HL-60/S4 treated with phorbol 12-myristate 13-acetate at 8.2 ng/mL for 4 days and 3 days (cell line): ENCODE measurements at regions not wholly inside any gene's neighbourhood (a gene's known extent, or its start where the extent isn't known, plus 50 kb on each side); places are given as distances from the start of the nearest gene placed in this dataset.

Experiments used
- in situ Hi-C: fragments of 300-500 bp; cut with MboI; formaldehyde crosslinking; loops from 2 replicates; pipeline ENCODE4 v1.15.0; 2022; ENCODE audit warnings: low sequenced_read_pairs

DNA sequence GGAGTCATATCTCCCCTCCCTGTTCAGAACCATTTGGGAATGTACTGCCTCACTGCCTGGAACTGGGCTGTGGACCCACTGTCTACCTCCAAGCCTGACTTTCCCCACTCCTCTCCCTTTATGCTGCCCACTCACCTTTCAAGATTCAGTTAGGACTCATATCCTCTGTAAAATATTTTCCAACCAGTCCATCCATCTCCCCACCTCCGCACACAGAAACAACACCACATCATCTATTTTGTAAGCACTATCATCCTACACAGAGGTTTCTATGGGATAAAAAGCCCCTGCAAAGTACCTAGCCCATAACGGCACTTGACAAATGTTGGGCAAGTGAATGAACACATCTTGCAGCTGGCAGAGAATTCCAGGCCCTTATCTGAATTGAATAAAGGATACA is 250.8 kb downstream of the ANAPC1 start:
- in situ Hi-C loops = no loop called here

- in situ Hi-C loops = no loop called here
Measured at GRCh38 chr2:111633643-111634042, 250.3 kb downstream of the ANAPC1 start.

DNA sequence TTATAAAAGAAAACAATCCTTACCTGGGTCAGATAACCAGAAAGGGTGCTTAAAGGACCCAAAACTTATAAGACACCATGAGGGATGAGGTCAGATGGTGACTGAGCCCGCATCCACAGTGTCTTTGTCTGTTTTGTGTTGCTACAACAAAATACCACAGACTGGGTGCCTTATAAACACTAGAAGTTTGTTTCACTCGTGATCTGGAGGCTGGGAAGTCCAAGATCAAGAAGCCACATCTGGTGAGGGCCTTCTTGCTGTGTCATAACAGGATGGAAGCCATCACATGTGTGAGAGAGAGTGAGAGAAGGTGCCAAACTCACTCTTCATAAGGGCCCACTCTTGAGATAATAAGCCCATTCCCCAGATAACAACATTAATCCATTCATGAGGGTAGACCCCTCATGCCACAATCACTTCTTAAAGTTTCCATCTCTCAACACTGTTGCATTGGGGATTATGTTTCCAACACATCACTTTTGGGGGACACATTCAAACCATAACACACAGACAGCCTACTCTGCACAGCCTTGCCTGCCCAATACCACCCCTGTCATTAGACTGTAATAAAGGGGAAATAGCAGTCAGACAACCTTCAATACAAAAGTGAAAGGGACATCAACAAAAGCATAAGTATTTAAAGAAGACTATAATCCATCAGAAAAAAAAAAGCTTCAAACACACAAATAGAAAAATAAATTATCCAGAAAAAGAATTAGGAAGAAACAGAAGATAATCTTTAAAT is 249.8 kb downstream of the ANAPC1 start:
- in situ Hi-C loops = no loop called here

DNA sequence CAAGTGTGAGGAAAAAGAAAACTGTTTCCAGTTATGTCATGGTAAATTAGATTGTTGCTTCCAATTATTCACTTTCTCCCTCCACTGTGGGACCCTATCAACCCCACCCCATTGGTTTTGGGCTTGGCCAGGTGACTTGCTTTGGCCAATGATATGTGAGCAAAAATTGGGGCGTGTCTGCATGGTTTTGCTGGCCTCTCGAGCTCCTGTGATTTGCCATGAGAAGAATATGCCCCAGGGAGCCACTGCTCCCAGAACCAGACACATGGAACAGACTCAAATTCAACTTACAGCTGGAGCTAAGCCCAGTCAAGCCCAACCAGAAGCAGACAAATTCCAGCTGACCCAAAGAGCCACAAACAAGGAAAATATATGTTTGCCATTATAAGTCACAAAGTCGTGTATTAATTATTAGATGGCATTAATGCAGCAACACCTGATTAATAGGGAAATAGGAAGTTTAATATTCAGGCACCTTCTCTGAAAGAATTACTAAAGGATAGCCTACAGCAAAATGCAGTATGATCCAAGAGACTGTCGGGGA is 248.9 kb downstream of the ANAPC1 start:
- in situ Hi-C loops = no loop called here

DNA sequence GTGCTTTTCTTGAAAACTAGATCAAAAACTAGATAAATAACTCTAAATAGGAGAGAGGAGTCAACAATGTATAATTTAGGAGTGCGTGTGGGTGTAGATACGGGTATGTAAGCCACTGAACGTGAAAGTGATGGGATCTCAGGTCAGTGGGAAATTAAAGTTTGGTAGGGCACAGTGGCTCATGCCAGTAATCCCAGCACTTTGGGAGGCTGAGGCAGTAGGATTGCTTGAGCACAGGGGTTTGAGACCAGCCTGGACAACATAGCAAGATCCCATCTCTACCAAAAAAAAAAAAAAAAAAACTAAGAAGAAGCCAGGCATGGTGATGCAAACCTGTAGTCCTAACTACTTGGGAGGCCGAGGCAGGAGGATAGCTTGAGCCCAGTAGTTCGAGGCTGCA is 247.1 kb downstream of the ANAPC1 start:
- in situ Hi-C loops = no loop called here

DNA sequence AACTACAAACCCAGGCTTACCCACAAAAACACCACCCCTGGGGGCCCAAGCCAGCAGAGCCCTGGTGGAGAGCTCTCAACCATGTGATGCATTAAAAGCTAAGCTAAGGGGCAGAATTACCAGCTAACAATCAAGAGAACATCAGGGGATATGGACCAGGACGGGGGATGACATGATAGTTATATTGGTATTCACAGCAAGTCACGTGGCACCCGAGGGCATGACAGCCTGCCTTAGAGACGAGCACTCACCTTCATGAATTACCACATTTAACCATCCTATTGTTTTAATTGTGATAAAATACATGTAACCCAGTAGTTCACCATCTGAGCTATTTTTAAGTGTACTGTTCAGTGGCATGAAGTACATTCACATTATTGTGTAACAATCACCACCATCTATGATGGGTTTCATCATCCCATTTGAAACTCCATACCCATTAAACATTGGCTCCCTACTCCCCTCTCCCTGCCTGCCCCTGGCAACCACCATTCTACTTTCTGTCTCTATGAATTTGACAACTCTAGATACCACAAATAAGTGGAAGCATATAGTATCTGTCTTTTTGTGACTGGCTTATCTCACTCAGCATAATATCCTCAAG is 245.6 kb downstream of the ANAPC1 start:
- in situ Hi-C loops = no loop called here

- in situ Hi-C loops = no loop called here
Measured at GRCh38 chr2:111640480-111640879, 243.5 kb downstream of the ANAPC1 start.

DNA sequence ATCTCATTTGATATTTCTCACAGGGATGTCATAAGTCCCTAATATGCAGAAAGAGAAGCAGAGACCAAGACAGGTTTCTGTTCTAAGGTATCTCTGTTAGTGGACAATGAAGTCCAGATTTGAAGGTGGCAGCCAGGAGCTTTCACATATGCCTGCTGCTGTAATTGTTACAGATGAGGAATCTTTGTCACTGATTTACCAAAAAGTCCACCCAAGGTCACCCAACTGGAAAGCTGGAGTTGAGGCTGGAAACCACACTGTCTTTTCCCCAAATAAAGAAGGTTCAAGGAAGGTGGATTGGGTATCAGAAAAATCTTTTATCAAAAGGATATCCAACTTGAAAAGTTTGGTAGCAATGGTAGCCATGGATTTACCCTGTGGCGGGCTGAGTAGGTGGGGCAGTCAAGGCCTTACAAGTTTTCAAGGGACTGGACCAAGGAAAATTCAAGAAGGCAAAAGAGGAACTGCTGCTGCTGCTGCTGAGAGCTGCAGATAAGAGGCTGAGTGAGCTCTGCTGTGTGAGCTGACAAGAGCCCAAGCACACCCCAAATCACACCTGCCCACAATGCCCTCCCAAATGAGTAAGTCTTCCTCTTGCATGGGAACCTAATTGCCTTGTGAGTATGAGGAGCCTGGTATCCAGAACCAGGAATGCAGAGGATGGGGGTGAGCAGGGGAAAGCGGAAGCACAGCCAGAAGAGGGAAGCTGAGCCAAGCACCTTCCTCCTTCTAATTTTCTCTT is 241.2 kb downstream of the ANAPC1 start:
- in situ Hi-C loops = no loop called here

DNA sequence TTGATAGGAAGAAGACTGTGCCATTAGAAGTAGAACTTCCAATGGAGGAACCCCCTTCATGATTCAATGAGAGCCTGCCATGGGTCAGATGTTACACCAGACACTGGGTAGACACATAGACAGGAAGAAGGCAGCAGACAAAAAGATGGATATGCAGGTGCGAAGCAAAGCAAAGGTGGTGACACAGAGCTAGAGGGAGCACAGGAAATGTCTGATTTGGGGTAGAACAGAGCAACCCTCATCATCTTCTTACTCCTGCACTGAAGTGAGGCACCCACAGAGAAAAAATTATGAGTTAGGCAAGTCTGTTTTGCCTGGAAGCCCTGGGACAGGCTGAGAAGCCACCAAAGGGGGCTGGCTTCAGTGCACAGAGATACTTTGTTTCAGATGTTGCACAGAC is 240.2 kb downstream of the ANAPC1 start:
- in situ Hi-C loops = no loop called here

- in situ Hi-C loops = no loop called here
Measured at GRCh38 chr2:111647359-111647758, 236.6 kb downstream of the ANAPC1 start.

- in situ Hi-C loops = no loop called here
Measured at GRCh38 chr2:111652038-111652437, 232.0 kb downstream of the ANAPC1 start.

GRCh38 chr2:111652681-111653080 is 231.3 kb downstream of the ANAPC1 start:
- in situ Hi-C loops = no loop called here

- in situ Hi-C loops = no loop called here
Measured at GRCh38 chr2:111653103-111653624, 230.8 kb downstream of the ANAPC1 start.

DNA sequence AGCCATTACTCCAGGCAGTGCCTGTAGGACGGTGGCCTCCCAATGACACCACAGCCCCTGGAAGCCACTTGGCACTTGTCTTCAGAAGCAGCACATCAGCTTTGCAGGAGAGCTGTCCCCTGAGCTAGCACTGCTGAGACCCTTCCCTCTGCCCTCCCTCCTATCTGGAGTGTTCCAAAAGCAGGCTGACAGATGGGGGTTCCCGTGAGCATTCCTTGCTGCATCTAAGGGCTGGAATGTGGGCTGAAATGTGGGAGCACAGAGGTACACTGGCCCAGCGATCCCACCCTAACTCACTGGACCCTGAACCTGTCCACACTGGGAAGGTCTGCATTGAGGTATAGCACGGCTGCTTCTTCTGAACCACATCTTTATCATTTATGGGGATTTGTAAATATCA is 230.1 kb downstream of the ANAPC1 start:
- in situ Hi-C loops = no loop called here

- in situ Hi-C loops = no loop called here
Measured at GRCh38 chr2:111654829-111655228, 229.2 kb downstream of the ANAPC1 start.

- in situ Hi-C loops = no loop called here
Measured at GRCh38 chr2:111656436-111656835, 227.6 kb downstream of the ANAPC1 start.

DNA sequence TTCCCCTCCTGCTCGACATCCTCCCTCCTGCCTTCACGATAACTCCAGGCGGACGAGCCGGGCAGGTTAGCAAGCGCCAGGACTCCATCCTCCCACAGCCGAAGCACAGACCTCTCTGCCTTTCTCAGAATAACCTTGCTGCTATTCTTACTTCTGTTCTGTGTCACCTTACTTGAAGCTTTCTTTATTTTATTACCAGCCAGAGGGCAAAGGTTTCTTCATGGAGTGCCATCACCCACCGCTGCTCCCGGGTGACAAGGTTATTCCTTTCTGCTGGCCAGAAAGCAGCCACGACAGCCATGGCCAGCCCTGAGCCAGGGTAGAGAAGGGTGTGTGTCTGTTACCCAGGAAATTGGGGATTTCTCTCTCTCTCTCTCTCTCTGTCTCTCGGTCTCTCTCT is 227.1 kb downstream of the ANAPC1 start:
- in situ Hi-C loops = no loop called here

DNA sequence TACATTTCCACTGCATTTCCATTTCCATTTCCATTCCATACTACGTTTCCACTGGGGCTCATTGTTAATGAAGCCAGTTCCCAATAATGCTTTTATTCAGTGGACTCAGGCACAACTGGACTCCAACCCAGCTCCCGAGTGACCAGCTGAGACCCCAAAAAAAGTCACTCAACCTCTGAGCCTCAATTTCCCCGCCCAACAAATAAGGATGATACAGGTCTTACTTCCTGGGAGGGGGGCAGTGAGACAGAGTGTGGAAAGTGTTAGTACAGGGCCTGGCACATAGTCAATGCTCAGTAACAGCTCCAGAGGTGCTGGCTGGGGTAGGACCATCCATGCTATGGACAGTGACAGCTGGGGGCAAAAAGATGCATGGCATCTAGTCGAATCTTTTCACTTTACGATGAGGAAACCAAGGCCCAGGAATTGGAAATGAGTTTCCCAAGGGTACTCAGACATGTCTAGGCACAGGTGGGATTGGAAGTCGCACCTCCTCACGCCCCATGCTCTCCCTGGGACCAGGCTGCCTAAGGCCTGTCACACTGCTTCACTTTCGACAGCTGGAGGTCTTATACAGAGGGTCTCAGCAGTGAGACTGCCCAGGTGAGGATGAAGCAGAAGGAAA is 226.5 kb downstream of the ANAPC1 start:
- in situ Hi-C loops = no loop called here

DNA sequence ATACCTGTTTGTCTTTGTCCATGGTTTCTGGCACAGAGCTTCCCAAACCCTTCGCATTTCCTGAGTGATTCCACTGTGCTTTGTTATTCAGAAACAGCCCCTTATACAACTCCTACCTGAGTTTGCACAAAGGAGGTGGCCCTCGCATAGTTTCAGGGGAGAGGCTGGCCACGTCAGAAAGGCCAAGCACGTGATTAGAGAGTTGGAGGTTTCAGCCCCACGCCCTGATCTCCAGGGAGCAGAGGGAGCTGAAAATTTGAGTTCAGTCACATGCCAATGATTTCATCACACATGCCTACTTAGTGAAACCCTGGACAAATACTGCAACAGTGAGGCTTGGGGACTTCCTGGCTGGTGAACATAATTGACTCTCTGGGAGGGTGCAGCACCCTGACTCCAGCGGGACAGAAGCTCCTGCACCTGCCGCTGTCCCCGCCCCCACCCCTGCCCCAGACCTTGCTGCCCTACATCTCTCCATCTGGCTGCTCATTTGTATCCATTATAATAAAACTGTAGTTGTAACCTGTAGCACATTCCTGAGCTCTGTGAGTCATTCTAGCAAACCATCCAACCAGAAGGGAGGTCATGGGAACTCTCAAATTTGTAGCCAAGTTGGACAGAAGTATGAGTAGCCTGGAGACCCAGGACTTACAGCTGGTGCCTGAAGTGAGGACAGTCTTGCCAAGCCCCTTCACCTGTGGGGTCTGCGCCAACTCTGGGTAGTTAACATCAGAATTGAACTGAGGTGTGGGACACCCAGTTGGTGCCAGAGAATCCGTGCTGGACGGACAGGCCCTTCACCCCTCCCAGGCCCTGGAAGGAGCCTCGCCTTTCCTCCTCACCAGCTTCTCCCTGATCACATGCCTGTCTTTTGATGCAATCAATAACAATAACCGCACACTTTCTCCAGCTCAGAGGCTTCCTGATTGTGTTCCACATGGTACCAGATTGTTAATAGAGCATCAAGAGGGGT is 224.3 kb downstream of the ANAPC1 start:
- in situ Hi-C loops = no loop called here

DNA sequence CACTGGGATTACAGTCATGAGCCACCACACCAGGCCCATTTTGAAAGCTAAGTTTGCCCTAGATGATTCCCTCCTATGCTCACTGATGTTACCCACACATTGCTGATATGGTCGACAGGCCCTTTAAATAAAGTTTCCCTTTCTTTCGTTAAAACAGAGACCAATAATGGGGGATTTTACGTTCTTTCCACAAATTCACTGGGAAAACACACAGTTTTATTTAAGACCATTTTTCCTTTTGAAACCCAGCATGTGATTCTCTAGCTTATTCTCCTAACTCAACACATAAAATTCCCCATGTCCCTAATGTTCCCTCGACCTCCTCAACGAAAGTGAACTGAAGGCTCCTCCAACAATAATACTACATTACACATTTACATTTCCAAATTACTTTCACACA is 223.2 kb downstream of the ANAPC1 start:
- in situ Hi-C loops = no loop called here
